ENCODE measurements at regions not wholly inside any gene's neighbourhood (a gene's known extent, or its start where the extent isn't known, plus 50 kb on each side); places are given as distances from the start of the nearest gene placed in this dataset.

DNA sequence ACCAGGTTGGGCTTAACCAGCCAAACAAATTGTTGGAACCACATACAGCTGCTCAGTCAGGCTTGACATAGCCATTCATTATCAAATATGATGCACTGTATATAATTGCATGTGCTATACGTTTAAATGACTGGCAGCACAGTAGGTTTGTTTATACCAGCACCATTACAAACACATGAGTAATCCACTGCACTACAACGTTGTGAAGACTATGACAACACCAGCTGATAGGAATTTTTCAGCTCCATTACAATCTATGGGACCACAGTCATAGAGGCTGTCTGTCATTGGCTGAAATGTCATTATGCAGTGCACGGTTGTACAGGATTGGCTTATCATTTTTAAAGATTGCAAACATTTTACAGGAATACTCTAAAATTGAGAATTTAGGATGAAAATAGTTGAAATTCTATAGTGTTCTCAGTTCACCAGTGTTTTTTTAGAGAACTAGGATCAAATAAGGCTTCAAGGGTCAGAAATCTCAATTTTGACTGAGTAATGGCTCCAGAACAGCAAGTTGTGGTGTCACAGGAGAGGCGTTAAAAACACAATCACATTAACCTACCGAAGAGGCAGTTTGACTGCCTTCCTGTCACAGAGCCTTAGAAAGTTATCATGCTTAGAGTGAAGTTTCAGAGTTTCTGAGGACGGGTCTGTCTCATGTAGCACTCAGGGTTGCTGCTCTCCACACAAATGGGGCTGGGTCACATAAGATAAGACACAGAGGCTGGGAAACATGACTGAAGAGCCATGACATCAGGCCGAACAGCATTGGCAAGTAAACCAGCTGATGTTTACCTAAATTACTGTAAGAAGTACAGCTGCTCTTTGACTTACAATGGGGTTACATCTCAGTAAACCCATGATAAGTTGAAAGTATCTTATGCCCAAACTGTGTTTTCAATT, 60.7 kb upstream of the SMLR1 start:
- no peak for DNase-seq (ENCODE audit: low spot score in 2 of 2)
- in situ Hi-C loops (cut with MboI; ENCODE audit: low sequenced_read_pairs), result no loop called here
- H3K4me1 ChIP-seq, result no peaks in the 10 kb centered on the region

GRCh38 chr6:130769861-130770260, 57.3 kb upstream of the SMLR1 start:
- in situ Hi-C loops (cut with MboI; ENCODE audit: low sequenced_read_pairs), result no loop called here
- H3K9me3 ChIP-seq, result no peaks in the 10 kb centered on the region
- H3K27me3 ChIP-seq (ENCODE audit: low read depth), result no peaks in the 10 kb centered on the region
- no peak for DNase-seq (ENCODE audit: low spot score in 2 of 2)
- H3K4me1 ChIP-seq, result no peaks in the 10 kb centered on the region
- no peaks in the 10 kb centered on the region for H3K36me3 ChIP-seq (replicated peaks)
- H3K4me3 ChIP-seq, result no peak overlapping the region

More for the DNA sequence above, 60.7 kb upstream of the SMLR1 start:
- Histone ChIP-seq H3K9me3 (no peaks in the 10 kb centered on the region), H3K36me3 (replicated peaks) (no peaks in the 10 kb centered on the region), H3K27me3 (ENCODE audit: low read depth) (no peaks in the 10 kb centered on the region), H3K4me3 (no peak overlapping the region)

- H3K4me1 ChIP-seq, result no peaks in the 10 kb centered on the region
- DNase-seq (ENCODE audit: low spot score in 2 of 2), result no peak
- no peaks in the 10 kb centered on the region for H3K9me3 ChIP-seq
- H3K36me3 ChIP-seq (replicated peaks), result no peaks in the 10 kb centered on the region
- H3K27me3 ChIP-seq (ENCODE audit: low read depth), result no peaks in the 10 kb centered on the region
- in situ Hi-C loops (cut with MboI; ENCODE audit: low sequenced_read_pairs), result no loop called here
- H3K4me3 ChIP-seq, result no peak overlapping the region
Measured at GRCh38 chr6:130771741-130772140, 55.5 kb upstream of the SMLR1 start.

DNA sequence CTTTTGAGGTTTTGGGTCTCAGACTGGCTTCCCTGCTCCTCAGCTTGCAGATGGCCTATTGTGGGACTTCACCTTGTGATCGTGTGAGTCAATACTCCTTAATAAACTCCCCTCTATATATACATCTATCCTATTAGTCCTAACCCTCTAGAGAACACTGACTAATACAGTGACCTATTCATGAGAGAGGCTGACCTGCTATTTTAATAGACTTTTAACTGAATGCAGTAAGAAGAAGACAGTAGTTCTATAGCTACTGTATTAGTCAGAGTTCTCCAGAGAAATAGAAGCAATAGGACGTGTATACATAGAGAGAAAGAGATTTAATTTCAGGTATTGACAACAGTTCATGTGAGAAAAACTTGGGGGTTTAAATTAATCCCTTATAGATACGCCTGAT, 53.3 kb upstream of the SMLR1 start:
- Histone ChIP-seq H3K4me1 (no peaks in the 10 kb centered on the region), H3K27me3 (ENCODE audit: low read depth) (no peaks in the 10 kb centered on the region), H3K4me3 (no peak overlapping the region), H3K9me3 (no peaks in the 10 kb centered on the region), H3K36me3 (replicated peaks) (no peaks in the 10 kb centered on the region)
- in situ Hi-C loops (cut with MboI; ENCODE audit: low sequenced_read_pairs), result no loop called here
- no peak for DNase-seq (ENCODE audit: low spot score in 2 of 2)

GRCh38 chr6:130775411-130776012, 51.7 kb upstream of the SMLR1 start:
- Histone ChIP-seq H3K27me3 (ENCODE audit: low read depth) (no peaks in the 10 kb centered on the region), H3K4me1 (no peaks in the 10 kb centered on the region), H3K36me3 (replicated peaks) (no peaks in the 10 kb centered on the region), H3K4me3 (no peak overlapping the region), H3K9me3 (no peaks in the 10 kb centered on the region)
- DNase-seq (ENCODE audit: low spot score in 2 of 2), result no peak
- in situ Hi-C loops (cut with MboI; ENCODE audit: low sequenced_read_pairs), result no loop called here

- no peak for DNase-seq (ENCODE audit: low spot score in 2 of 2)
- in situ Hi-C loops (cut with MboI; ENCODE audit: low sequenced_read_pairs), result no loop called here
- no peaks in the 10 kb centered on the region for H3K36me3 ChIP-seq (replicated peaks)
- H3K9me3 ChIP-seq, result no peaks in the 10 kb centered on the region
- H3K4me3 ChIP-seq, result no peak overlapping the region
- H3K4me1 ChIP-seq, result no peaks in the 10 kb centered on the region
- H3K27me3 ChIP-seq (ENCODE audit: low read depth), result no peaks in the 10 kb centered on the region
Measured at GRCh38 chr6:130776287-130776925, 50.8 kb upstream of the SMLR1 start.
